PFSK-1 (cell line): ENCODE measurements at regions not wholly inside any gene's neighbourhood (a gene's known extent, or its start where the extent isn't known, plus 50 kb on each side); places are given as distances from the start of the nearest gene placed in this dataset.

Experiments
- FOXP2 ChIP-seq: optimal IDR thresholded peaks from 2 replicates; pipeline ENCODE3; 2011; ENCODE audit warnings: borderline replicate concordance, control low read depth, inconsistent platforms; ENCODE audit not compliant: insufficient read depth; ENCODE audit errors: extremely low read length, extremely low read depth
- POLR2AphosphoS5 ChIP-seq: IDR thresholded peaks from 2 replicates; pipeline ENCODE4 v1.6.1; 2012; ENCODE audit warnings: low read depth, mild to moderate bottlenecking, control low read depth, low read length, moderate library complexity
- REST ChIP-seq, 2 experiments: IDR thresholded peaks; 2 replicates each; pipeline versions ENCODE4 v1.6.1 to v1.8.0; 2011 to 2012; ENCODE audit warnings: low read depth in 2 of 2, low read length in 2 of 2, control low read depth in 1 of 2, inconsistent platforms in 1 of 2, mild to moderate bottlenecking in 1 of 2, moderate library complexity in 1 of 2; ENCODE audit not compliant: insufficient read depth in 1 of 2
- SIN3A ChIP-seq: IDR thresholded peaks from 2 replicates; pipeline ENCODE4 v1.6.1; 2012; ENCODE audit warnings: mild to moderate bottlenecking, low read length, moderate library complexity, borderline replicate concordance; ENCODE audit not compliant: insufficient read depth
- TAF1 ChIP-seq: IDR thresholded peaks from 2 replicates; pipeline ENCODE4 v1.6.1; 2012; ENCODE audit warnings: low read length, control low read depth, borderline replicate concordance; ENCODE audit not compliant: insufficient read depth

DNA sequence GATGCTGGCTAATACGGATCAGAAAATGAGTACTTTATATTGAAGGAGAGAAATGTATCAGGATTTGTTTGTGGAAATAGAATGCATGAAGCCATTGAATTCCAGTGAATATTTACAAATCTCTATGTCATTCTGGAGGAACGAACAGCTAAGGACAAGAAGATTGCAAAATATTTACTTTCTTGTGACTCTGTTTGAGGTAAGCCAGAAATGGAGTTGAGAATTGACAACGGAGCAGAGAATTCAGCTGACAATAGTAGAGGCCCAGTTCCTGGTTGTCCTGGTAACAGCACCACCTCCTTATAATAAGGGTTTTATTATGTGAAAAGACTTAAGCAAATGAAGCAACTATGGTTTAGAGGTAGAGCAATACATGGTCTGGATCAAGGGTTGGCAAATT lies 349.2 kb downstream of the ADCYAP1 start:
- TF ChIP-seq REST (IDR thresholded peaks at IDR 0.05; ENCODE audit: insufficient read depth in 1 of 2, low read depth in 2 of 2, low read length in 2 of 2) (no peak), POLR2AphosphoS5 (no peak), TAF1 (no peak), FOXP2 (no peak), SIN3A (no peak)

- no peak for TF ChIP-seq POLR2AphosphoS5
- no peak for TF ChIP-seq SIN3A
- no peak for TF ChIP-seq REST (IDR thresholded peaks at IDR 0.05; ENCODE audit: insufficient read depth in 1 of 2, low read depth in 2 of 2, low read length in 2 of 2)
- no peak for TF ChIP-seq TAF1
- TF ChIP-seq FOXP2, result no peak
These were observed 356.4 kb downstream of the ADCYAP1 start for GRCh38 chr18:1261054-1261453.

- TF ChIP-seq FOXP2 (no peak), TAF1 (no peak), SIN3A (no peak), POLR2AphosphoS5 (no peak), REST (IDR thresholded peaks at IDR 0.05; ENCODE audit: insufficient read depth in 1 of 2, low read depth in 2 of 2, low read length in 2 of 2) (no peak)
These were observed 362.4 kb downstream of the ADCYAP1 start for GRCh38 chr18:1267021-1267420.

DNA sequence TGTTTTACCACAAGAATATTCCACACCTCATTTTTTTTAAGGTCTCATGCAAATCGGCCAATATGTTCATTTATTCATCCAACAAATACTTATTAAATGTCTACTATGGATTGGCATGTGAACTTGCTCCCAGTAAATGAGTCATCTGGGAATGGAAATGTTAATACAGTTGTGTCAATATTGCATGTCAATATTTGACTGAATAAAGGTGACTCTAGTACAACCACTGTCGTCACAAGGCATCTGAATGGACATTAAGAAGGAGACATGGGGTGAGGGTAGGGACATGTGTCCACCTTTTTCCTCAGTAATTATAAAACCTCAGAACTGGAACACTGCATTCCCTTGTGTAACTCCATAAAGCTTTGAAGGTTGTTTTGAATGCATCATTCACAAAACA lies 365.4 kb downstream of the ADCYAP1 start:
- TF ChIP-seq SIN3A, result no peak
- TF ChIP-seq POLR2AphosphoS5, result no peak
- no peak for TF ChIP-seq FOXP2
- no peak for TF ChIP-seq REST (IDR thresholded peaks at IDR 0.05; ENCODE audit: insufficient read depth in 1 of 2, low read depth in 2 of 2, low read length in 2 of 2)
- TF ChIP-seq TAF1, result no peak

DNA sequence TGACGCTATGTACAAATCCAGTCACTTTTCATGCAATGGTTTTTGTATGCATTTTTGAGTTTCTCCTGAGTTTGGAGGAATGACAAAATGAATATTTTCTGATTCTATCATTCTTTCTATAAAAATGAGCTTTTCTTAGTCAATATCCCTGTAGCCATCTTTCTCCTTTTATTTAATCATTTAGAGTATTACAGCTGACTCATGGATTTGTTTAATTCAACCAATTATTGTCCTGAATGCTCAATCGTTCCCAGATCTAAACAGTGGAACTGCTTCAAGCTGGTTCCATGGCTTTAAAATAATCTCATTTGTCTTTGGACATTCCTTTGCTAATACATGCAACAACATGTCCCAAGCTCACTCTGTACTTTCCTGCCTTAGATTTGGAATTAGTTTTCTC lies 368.8 kb downstream of the ADCYAP1 start:
- TF ChIP-seq TAF1 (no peak), POLR2AphosphoS5 (no peak), REST (IDR thresholded peaks at IDR 0.05; ENCODE audit: insufficient read depth in 1 of 2, low read depth in 2 of 2, low read length in 2 of 2) (no peak), FOXP2 (no peak), SIN3A (no peak)
